Peyer's patch (tissue), 4 donors: ENCODE measurements at regions not wholly inside any gene's neighbourhood (a gene's known extent, or its start where the extent isn't known, plus 50 kb on each side); places are given as distances from the start of the nearest gene placed in this dataset.

ENCODE experiments used
- DNase-seq, 3 donors: peaks; one replicate each; pipeline ENCODE4 v3.0.0-alpha.2; 2017 to 2019
- H3K27ac ChIP-seq, 4 donors: fragments of 200-600 bp; sonication (generic); one replicate each; pipeline ENCODE4 v1.5.1; 2016 to 2019
- H3K27me3 ChIP-seq, 2 donors: fragments of 200-600 bp; sonication (generic); one replicate each; pipeline ENCODE4 v1.5.1; 2019
- H3K36me3 ChIP-seq, 3 donors: fragments of 200-600 bp; sonication (generic); one replicate each; pipeline ENCODE4 v1.5.1; 2016 to 2019
- H3K4me1 ChIP-seq, 4 donors: fragments of 200-600 bp; sonication (generic); one replicate each; pipeline ENCODE4 v1.5.1; 2016 to 2019
- H3K4me3 ChIP-seq, 4 donors: fragments of 200-600 bp; sonication (generic); 1 replicate in 3 of 4; 2 replicates in 1 of 4; pipeline ENCODE4 v1.5.1; 2016 to 2019; ENCODE audit warnings: mild to moderate bottlenecking in 1 of 4
- H3K9me3 ChIP-seq, 4 donors: fragments of 200-600 bp; sonication (generic); one replicate each; pipeline ENCODE4 v1.5.1; 2016 to 2019; ENCODE audit warnings: mild to moderate bottlenecking in 1 of 4
- POLR2A ChIP-seq, 2 donors: fragments of 450-650 bp; IDR thresholded peaks; one replicate each; pipeline ENCODE4 v1.5.1; 2017; ENCODE audit warnings: antibody characterized with exemption in 2 of 2, mild to moderate bottlenecking in 2 of 2, moderate library complexity in 2 of 2
- TF ChIP-seq, protein P1 (sequence below), 6 experiments: fragments of 450-650 bp in 4 of 6; fragments of 200-600 bp in 2 of 6; sonication (generic) in 1 of 6; IDR thresholded peaks; one replicate each; pipeline ENCODE4 v1.5.1; 2017 to 2019; ENCODE audit warnings: antibody characterized with exemption in 6 of 6, mild to moderate bottlenecking in 3 of 6, moderate library complexity in 1 of 6

DNA sequence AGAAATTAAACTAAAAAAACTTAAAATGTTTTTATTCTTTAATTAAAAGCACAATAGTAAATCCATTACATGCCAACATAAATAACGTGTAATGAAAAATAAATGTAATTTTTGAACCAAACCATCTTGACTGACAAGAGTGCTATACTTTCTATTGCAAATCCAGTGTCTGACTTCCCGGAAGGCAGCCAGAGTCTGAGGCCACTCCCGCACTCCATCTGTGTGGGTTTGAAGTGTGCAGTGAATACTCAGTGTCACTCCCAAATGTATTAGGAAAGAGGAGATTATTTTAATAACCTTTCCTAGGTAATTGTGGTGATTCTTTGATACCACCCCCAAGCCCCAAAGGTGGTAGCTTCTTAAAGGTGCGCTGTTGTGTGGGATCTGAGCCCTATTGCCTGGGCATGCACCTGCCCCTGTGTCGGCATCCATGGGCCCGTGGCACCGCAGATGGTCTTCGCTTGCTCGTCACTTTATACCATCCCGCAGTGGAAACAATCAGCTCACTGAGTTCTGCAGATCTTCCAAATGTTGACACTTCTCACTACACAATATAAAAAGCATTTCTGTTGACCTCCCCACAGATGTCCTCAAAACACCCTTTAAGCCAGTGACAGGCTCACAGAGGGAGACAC, 391.2 kb downstream of the THBS2 start:
- no peaks in the 10 kb centered on the region for H3K27me3 ChIP-seq
- DNase-seq = no peak
- H3K36me3 ChIP-seq = no peaks in the 10 kb centered on the region
- no peak overlapping the region for H3K27ac ChIP-seq
- no peaks in the 10 kb centered on the region for H3K4me1 ChIP-seq
- no peak for TF ChIP-seq POLR2A (IDR thresholded peaks at IDR 0.05)
- TF ChIP-seq, protein P1, sequence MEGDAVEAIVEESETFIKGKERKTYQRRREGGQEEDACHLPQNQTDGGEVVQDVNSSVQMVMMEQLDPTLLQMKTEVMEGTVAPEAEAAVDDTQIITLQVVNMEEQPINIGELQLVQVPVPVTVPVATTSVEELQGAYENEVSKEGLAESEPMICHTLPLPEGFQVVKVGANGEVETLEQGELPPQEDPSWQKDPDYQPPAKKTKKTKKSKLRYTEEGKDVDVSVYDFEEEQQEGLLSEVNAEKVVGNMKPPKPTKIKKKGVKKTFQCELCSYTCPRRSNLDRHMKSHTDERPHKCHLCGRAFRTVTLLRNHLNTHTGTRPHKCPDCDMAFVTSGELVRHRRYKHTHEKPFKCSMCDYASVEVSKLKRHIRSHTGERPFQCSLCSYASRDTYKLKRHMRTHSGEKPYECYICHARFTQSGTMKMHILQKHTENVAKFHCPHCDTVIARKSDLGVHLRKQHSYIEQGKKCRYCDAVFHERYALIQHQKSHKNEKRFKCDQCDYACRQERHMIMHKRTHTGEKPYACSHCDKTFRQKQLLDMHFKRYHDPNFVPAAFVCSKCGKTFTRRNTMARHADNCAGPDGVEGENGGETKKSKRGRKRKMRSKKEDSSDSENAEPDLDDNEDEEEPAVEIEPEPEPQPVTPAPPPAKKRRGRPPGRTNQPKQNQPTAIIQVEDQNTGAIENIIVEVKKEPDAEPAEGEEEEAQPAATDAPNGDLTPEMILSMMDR (IDR thresholded peaks at IDR 0.05) = no peak
- H3K4me3 ChIP-seq = no peak overlapping the region
- no peaks in the 10 kb centered on the region for H3K9me3 ChIP-seq

DNA sequence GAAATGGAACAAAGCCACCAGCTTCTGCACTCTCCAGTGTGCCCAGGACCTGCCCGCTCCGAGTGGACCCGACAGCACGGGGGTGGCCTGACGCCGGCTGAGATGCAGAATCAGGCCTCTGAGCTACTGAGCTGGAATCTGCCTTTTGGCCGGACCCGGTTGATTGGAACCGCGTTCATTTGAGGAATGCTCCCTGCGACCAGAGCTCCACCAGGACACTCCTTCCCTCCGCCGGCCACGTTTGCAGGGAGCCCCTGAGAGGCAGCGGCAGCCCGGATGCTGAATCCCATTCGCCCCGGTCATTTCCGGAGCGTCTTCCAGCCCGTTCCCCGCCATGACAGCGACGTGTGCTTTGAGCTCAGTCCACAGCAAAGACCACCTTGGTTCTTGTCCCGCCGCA, 392.7 kb downstream of the THBS2 start:
- Histone ChIP-seq H3K4me1 (no peaks in the 10 kb centered on the region), H3K27ac (no peak overlapping the region)

DNA sequence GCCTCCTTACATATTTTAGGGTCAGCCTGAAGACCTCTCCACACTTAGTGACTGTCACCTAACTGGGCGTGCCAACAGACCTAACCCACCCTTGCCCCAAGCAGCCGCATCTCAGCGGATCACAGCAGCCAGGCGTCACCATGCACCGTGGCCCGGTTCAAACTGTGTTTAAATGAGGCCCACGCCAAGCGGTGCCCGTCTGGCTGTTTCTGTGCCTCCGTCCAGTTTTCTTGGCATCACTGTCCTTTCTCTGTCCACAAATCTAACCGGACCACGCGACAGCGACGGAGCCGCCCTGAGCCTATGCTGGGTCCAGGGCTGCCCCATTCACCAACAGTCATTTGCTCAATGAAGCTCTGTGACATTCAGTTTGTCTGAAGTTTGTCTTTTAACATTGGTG, 393.3 kb downstream of the THBS2 start:
- TF ChIP-seq, protein P1 (IDR thresholded peaks at IDR 0.05) = no peak
- TF ChIP-seq POLR2A (IDR thresholded peaks at IDR 0.05) = no peak
- peak in 1 of 3 donors; percentile 23 for DNase-seq
- H3K4me1 ChIP-seq = no peaks in the 10 kb centered on the region
- no peak overlapping the region for H3K4me3 ChIP-seq
- H3K27me3 ChIP-seq = no peaks in the 10 kb centered on the region
- no peaks in the 10 kb centered on the region for H3K9me3 ChIP-seq
- no peak overlapping the region for H3K27ac ChIP-seq
- H3K36me3 ChIP-seq = no peaks in the 10 kb centered on the region

More for the DNA sequence above, 392.7 kb downstream of the THBS2 start:
- TF ChIP-seq, protein P1 (IDR thresholded peaks at IDR 0.05) = no peak
- no peak for TF ChIP-seq POLR2A (IDR thresholded peaks at IDR 0.05)
- H3K4me3 ChIP-seq = no peak overlapping the region
- H3K36me3 ChIP-seq = no peaks in the 10 kb centered on the region
- no peaks in the 10 kb centered on the region for H3K27me3 ChIP-seq
- H3K9me3 ChIP-seq = no peaks in the 10 kb centered on the region
- no peak for DNase-seq

DNA sequence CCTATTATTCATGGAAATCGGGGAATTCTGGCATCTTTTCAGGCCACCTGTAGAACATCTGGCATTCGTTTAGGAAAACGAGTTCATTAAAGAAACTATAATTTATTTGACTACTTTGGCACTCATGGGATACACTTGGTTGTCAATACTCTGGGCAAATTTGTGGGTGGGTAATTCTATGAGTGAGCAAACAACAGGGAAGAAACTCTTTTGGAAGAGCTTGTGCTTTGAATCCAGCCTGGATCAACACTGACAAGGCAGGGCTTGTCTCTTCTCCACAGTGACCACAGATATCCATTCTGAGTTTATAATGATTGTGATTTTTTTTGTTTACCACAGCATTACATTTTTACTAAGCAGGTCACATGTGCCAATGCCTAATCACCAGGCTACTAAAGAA, 394.7 kb downstream of the THBS2 start:
- no peaks in the 10 kb centered on the region for H3K27me3 ChIP-seq
- DNase-seq = no peak
- H3K36me3 ChIP-seq = no peaks in the 10 kb centered on the region
- no peaks in the 10 kb centered on the region for H3K9me3 ChIP-seq
- H3K4me1 ChIP-seq = no peaks in the 10 kb centered on the region
- no peak overlapping the region for H3K4me3 ChIP-seq
- no peak overlapping the region for H3K27ac ChIP-seq
- TF ChIP-seq, protein P1 (IDR thresholded peaks at IDR 0.05) = no peak
- TF ChIP-seq POLR2A (IDR thresholded peaks at IDR 0.05) = no peak

DNA sequence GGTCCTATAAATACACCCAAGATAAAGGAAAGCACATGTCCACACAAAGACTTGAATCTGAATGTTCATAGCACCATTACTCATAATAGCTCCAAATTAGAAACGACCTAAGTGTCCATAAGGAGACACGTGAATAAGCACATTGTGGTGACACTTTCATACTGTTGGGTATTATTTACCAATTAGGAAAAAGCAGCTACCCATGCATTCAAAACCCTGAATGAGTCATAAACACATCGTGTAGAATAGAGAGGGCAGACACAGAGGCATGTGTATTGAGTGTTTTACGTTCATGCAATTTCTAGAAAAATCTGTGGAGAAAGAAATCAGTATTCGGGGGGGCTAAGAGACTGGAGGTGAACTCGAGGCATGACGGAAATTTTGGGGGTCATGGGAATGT, 396.7 kb downstream of the THBS2 start:
- Histone ChIP-seq H3K4me3 (no peak overlapping the region), H3K36me3 (no peaks in the 10 kb centered on the region), H3K9me3 (no peaks in the 10 kb centered on the region), H3K4me1 (peaks cover 0 to under 1% (median 0%) of the 10 kb centered on the region in 4 donors), H3K27ac (no peak overlapping the region), H3K27me3 (no peaks in the 10 kb centered on the region)
- no peak for TF ChIP-seq POLR2A (IDR thresholded peaks at IDR 0.05)
- TF ChIP-seq, protein P1 (IDR thresholded peaks at IDR 0.05) = no peak
- DNase-seq = no peak
